OCI-LY3 (cell line): ENCODE measurements at regions not wholly inside any gene's neighbourhood (a gene's known extent, or its start where the extent isn't known, plus 50 kb on each side); places are given as distances from the start of the nearest gene placed in this dataset.

Experiments
- CTCF ChIP-seq: fragments of 200-600, 300-600 bp; sonication (generic); IDR thresholded peaks from 2 replicates; pipeline ENCODE4 v1.5.1; 2014; ENCODE audit warnings: antibody characterized with exemption, low read length, low read depth
- EZH2phosphoT487 ChIP-seq: fragments of 200-600 bp; shearing (Covaris generic); IDR thresholded peaks from 2 replicates; pipeline ENCODE4 v1.6.1; 2018; ENCODE audit warnings: antibody characterized with exemption, mixed run types, low read depth

GRCh38 chr6:137416376-137417109 lies 77.7 kb downstream of the OLIG3 start:
- TF ChIP-seq CTCF (no peak), EZH2phosphoT487 (no peak)
